Germinal center (tissue), 1 donor: ENCODE measurements at regions not wholly inside any gene's neighbourhood (a gene's known extent, or its start where the extent isn't known, plus 50 kb on each side); places are given as distances from the start of the nearest gene placed in this dataset.
"Not testable (repeated sequence)": the region's sequence is repeated elsewhere in the genome, so short reads cannot be mapped to it uniquely, and the experiment has no call there.

ENCODE experiments used
- DNase-seq: peaks from one replicate; pipeline ENCODE4 v3.0.0; 2012; ENCODE audit warnings: mixed read lengths, low spot score

DNA sequence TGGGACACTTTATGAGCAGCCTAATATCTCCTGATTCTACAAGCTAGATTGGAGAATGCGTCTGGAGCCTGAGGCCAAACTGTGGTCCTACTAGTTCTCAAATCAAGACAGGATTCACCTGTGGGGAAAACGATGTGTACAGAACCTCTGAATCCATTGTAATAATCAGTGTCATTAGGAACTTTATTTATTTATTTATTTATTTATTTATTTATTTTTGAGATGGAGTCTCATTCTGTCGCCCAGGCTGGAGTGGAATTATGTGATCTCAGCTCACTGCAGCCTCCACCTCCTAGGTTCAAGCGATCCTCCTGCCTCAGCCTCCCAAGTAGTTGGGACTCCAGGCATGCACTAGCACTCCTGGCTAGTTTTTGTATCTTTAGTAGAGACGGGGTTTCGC lies 52.6 kb upstream of the KIF26B start:
- not testable (repeated sequence) for DNase-seq

DNA sequence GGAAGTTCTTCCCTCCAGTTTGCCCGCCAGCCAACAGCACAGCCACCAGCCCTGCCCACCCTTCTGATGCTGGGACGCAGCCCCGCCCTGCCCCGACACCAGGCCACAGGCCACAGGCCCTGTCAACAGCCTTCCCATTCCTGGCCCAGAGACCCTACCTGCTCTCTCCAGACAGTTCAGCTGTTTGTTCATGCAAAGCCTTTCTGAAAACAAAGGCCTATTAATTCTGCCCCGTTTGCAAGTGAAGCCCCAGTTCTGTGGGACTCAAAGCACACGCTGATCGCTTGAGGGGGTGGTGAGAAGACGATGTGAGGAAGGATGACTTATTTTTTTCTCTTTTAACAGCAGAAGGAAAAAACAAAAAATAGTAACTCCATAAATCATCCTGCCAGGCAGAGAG lies 55.4 kb upstream of the KIF26B start:
- no peak for DNase-seq

DNA sequence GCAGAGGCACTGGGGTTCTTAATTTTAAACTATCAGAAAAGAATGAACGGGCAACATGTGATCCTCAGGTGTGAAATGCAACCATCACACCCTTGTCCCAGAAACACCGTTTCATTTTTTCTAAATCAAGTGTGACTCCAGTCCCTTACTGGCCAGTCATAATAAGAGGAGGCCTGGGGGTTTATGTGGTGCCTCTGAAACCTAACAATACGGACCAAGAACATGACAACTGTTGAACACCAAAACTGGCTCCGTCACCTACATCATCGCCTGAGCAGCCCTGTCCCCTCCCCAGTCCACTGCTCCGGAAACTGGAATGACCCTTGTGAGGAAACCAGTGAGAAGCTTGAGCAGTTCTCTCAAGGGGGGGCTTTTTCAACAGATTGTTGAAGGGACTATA lies 55.9 kb upstream of the KIF26B start:
- no peak for DNase-seq

DNA sequence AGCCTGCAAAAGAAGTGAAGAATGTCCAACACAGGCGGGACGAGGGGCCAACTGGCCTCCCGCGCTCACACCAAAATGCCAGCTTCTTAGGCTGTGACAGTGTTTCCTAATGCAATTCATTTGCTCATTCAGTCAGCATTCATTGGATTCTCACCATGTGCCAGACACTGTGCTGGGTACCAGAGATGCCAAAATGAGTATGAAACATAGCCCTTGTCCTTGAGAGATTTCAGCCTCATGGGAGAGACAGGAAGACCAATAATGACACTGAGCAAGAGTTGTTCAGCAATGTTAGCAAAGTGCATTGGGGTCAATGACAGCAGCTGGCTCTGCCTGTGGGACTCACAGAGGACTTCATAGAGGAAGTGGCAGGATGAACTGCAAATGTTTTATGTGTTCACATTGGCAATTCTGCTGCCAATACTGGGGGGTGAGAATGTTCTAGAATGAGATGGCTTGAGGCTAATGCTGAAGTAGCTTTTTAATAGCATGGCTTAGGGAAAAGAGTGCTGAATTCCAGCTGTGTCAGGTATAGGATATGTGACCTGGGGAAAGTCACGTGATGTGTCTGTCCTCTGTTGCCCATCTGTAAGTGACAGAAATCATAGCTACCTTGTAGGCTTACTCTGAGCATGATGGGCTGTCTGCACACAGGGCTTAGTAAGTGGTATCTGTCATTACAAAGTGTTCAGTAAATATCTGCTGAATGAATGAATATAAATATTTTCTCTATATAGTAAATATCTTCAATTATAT lies 58.3 kb upstream of the KIF26B start:
- no peak for DNase-seq

DNA sequence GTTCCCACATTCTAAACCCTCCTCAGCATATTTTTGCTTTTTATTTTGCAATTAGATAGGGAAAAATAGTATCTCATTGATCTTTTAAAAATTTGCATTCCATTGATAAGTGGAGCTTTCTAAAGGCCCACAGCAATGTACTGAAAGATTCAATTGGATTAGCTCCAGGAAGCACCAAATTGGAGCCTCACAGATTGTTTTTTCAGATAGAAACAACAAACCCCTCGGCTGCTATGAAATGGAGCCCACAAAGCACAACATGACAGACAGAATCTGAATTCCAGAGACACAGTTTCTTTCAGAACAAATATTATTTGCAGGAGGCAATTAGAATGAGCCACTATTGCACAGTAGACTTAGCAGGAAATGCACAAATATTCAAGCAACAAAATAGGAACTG lies 58.9 kb upstream of the KIF26B start:
- DNase-seq: no peak

DNA sequence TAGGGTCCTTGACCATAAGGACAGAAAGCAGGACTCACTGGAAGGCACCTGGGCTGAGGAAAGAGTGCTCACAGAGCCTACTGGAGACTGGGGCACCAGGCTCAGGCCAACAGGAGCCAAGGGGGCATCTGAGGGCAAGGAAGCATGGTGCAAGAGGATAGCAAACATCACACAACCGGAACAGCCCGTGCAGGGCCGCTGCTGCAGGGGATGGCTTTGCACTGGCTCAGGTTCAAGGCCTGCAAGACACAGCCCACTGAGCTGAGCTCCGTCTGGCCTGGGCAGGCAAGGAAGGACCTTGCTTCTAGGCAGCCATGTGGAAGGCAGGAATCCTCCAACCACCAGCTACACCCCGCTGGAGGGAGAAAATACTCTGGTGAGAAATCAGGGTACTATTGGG lies 59.8 kb upstream of the KIF26B start:
- DNase-seq: no peak

DNA sequence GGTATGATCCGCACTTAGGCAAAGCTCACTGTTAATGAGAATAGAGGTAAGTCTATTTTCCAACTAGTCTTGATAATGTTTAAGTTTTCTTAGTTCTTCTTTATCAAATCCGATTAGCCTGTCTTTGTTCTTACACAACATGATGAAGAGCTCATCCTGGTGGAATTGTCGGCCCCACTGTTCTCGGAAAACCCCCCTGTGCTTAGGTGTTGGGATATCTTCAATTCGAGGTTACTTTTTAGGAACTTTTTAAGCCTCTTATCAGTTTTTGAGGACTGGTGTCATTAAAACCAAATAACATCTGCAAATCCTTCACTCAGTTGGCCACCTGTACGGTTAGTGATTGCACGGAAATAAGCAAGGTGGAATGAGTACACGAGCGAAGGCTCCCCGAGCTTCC lies 60.7 kb upstream of the KIF26B start:
- DNase-seq: no peak

DNA sequence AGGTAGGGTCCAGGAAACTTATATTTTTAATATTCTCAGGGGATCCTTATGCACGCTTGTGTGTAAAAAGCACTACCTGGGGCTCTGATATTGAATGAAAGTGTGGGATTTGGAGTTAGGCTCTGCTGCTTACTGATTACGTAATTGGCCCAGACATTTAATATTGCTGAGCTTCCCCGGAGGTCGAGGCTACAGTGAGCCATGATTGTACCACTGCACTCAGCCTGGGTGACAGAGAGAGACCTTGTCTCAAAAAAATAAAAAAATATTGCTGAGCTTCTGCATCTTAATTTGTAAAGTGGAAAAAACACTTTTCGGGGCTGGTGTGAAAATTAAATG lies 62.2 kb upstream of the KIF26B start:
- DNase-seq: no peak

DNA sequence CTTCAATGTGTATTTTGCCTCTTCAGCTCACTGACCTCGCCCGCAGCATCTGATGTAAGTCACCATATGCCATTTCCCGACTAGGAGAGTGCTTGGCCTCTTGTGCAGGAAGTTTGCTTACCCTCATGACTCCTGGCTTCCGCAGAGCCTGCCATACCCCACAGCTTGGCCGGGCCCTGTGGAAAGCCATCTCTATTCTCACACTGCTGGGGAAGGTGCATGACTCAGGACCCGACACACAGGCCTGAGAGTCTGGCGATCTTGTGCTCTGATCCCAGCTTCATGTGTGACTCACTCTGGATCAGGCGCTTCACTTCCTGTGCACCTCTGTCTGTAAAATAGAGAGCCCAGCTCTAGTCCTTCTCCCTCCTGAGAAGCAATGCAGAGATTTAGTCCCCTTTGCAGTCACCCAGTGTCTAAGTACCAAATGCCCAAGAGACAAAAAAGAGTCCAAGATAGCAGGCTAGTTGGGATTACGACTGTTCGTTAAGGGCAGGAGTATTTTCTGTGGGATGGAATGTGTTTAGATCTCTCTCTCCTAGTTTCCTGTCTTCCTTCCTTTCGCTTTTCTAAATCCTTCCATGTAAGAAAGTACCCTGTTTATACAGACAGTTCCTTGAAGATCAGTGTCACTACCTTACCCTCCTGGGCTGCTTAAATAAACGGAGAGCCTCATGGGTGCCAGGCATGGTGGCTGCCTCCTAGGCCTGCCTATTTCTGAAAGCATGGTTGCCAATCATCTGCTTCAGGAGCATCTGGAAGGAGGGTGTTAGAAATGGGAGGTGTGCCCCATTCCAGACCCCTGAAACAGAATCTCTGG lies 62.8 kb upstream of the KIF26B start:
- DNase-seq: no peak

DNA sequence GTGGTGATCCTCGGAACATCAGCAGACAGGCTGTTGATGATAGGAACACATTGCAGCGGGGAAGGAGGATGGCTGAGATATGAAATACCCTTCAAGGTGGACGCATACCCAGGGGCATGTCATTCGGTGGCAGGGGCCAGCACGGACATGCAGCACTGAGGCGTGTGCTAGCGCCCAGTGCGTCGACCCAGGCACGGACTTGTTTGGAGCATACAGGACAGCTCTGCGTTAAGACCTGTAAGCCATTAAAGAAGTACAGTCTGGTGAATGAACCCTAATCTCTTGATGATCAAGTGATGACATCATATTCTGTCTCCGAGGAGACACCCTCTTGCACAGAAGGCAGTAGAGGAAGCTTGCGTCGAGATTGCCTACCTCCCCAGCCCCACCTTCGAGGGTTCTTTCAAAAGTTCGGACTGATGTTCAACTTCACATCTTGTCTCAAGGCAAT lies 63.6 kb upstream of the KIF26B start:
- DNase-seq: no peak

DNA sequence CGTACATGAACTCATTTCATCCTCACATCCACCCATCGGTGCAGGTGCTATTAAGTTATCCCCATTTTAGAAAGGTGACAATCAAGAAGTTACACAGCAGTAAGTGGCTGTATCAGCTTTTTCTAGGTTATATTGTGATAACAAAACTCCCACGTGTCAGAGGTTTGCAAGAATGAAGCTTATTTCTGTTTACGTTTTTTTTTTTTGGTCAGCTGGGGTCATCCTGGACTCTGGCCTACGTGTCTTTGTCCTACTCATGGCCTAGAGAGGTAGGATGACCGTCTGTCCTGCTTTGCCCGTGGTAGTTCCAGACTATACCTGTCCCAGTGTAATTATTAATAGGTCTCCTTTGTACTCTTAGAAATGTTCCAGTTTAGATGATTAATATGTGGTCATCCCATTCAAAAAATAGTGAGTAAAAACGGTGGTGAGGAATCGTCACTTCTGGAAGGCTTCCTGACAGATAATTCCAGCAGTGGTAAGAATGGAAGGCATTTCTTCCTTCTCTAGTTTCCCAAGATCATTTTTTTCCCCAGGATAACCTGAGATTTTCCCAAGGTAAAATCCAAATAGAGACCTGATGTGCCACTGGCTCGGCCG lies 64.2 kb upstream of the KIF26B start:
- no peak for DNase-seq

DNA sequence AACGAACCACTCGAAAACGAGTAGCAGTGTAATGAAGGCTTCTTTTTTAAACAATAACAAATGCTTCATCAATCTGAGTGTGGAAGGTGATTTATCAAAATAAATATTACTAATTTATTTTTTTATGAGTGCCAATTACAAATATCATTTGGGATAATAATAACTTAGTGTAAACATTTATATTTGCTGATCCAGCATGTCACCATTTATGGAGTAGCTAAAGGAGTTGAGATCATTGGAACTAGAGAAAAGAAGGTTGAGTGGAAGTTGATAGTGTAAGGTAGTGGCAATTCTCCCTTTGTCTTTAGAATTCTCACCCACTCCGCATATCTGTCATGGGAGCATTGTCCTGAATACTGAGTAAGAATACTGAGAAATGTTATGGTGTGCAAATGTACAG lies 67.1 kb upstream of the KIF26B start:
- no peak for DNase-seq

DNA sequence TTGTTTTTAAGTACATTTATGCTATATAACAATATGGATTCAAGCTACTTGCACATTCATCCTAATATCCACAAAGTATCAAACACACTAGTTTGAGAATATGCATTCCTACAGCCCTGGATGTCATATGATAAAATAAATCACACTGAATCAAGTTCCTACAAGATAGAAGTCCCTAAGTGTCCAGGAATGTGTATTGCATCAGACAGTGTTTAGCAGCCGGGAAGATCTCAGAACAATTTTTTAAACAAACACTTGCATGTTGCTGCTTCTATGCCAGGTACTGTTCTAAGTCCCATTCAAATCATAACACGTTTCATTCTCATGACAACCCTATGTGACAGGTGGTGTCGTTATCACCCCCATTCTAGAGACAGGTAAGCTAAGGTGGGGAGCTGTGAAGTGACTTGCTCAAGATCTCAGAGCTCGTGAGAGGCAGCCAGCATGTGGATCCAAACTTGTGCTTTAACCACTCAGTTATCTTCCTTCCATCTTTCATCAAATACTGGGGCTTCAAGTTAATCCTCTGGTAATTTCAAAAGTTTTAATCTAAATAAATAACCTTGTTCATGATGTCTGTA lies 68.3 kb upstream of the KIF26B start:
- DNase-seq: no peak

DNA sequence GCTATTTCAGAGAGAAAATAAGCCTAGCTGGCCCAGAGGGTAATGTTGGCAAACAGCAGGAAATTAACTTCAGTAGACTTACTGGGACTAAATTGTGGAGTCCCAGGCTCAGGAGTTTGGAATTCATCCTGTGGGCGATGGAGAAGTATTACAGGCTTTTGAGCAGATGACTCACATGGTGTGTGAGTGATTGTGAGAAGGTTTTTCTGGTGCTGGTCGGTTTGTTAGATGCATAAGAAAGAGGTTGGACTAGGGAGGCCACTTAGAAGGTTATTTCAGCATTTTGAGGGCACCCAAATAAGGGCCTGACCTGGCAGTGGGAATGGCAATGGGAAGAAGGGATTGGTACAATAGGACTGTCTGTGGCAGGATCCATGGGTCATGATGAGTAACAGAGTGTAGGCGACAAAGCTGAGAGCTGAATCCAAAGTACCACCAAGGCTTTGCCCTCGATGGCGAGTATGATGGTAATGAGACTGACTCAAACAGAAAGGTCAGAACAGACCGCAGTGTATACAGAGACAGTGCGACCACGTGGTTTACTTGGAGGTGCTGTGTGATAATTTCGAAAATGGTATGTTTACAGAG lies 69.2 kb upstream of the KIF26B start:
- DNase-seq: no peak

DNA sequence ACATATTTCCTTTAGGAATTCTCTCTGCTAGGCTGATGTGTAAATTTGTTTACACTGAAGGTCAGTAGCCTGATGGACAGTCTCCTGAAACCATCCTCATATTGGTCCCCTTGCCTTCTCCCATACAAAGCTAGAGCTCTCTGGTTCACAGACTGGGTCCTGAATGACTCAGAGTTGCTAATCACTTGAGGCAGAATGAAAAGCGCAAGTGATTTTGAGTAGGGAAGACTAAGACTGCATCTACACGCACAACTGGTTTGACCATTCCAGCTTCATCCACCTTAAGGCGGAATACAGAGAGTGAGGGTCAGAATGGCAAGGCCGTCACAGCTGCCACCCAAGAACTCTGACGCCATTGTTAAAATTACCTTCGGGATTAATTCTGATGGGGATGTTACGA lies 70.2 kb upstream of the KIF26B start:
- DNase-seq: no peak

DNA sequence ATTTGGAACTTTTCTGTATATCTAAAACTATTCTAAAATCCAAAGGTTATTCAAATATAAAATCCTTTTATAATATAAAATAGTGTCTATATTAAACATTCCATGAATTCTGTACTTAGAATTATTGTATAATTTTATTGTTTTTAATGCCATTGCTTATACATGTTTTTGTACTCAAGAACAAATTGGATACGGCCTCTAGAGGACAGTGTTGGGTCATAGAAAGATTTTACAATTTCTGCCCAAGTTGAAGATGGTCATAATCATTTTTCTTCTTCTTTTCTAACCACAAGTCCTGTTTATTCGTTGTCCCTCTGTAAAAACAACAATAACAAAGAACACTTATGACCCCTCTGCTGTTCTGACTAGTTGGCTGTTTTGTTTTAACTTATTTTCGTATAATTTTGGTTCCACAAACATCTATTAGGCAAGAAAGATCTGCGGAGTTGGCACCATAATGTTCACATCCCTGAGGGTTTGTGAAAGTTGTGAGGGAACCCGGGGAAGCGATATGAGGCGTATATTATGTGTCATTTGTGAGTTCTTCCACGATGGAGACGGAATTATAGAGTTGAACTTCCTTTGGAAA lies 75.7 kb upstream of the KIF26B start:
- DNase-seq: no peak

DNA sequence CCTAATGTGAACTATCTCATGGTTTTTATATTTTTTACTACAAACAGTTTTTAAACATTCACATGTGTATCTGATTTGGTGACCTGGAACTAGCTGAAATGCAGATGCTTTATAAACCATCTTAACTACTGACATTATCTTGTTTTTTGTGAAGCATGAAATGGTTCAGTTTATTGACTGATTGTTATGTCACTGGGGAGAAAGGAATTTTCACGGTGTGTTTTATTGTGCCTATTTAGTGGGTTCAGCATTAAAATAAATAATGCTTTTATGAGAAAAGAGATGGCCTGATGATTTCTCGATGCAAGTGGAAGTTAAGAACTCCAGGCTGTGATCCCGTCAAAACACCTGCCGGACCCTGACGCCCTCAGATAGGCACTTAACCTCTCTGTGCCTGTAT lies 79.9 kb upstream of the KIF26B start:
- no peak for DNase-seq

DNA sequence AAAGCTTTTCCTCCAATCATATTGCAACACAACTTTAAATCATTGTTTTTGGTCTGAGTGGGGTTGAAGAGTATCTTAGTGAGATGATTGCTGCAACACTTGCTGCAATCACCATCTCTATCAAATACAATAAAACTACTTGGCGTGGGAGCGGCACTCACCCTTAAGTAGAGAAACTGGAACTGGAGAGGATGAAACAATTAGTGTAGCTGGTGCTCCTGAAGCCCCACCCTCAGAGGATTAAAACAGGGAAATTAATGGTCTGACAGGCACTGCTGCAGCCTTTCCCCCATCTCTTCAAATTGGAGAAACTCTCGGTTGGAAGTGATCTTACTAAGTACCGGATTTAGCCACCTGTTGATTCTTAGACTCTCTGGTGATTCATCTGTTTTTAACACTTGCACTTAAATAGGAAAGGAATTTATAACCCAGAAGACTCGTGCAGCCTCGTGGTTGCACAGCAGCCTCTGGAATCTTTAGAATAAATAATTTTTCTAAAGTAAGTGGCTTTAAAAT lies 80.5 kb upstream of the KIF26B start:
- no peak for DNase-seq

DNA sequence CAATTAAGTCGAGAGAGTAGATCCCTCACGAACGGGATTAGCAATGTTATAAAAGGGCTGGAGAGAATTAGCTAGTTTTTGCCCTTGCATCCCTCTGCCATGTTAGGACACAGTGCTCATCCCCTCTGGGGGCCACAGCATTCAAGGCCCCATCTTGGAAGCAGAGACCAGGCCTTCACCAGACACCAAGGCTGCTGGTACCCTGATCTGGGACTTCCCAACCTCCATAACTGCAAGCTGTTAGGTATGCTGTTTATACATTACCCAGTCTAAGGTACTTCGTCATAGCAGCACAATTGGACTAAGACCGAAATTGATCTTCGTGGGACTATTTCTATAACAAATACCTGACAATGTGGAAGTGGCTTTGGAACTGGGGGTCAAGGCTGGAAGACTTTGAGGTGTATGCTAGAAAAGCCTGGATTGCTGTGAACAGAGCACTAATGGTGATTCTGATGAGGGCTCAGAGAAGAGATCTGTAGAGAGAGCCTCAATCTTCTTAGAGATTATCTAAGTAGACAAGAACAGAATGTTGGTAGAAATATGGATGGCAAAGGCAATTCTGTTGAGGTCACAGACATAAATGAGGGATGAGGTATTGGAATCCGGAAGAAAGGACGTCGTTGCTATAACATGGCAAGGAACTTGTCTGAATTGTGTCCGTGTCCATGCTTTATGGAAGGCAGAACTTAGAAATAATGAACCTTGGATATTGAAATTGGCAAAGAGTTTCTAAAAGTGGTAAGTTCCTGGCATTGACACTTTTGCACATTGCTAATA lies 83.8 kb upstream of the KIF26B start:
- no peak for DNase-seq

DNA sequence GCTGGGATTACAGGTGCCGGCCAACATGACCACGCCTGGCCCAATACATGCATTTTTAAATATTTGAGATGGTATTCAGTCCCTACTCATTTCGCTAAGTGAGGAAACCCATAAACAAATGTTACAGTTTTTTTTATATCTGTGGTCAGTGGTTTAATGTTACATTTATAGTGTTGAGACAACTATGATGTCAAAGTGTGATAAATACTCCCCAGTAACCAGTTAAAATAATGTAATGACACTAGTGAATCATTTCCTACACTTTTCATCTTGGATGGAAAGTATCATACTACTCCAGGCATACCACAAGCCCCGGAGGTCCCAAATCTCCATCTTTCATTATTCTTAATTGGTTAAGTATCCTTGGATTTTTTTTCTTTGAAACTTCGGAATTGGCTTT lies 87.5 kb upstream of the KIF26B start:
- DNase-seq: no peak

DNA sequence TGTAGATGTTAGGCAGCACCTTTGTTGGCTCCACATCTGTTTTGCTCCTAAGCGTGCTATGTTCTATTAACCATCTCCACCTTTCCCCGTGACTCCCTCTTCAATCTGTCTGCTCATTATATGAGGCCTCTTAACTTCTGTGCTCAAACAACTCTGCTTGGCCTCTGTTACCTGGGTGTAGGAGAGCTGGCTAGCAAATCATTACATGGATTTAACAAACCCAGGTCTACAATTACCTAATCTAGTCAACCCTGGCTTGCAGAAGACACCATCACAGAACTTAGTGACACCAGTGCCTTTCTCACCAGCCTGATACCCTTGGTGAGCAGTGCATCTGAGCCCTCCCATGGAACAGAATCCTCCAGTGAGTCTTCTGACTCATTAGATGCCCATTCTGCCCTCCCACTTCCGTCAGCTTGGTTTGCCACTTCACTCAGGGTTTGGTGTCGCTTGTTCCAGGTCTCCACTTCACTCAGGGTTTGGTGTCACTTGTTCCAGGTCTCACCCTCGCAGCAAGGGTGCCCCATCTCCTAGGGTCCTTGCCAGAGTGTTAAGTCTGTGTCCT lies 92.0 kb upstream of the KIF26B start:
- no peak for DNase-seq
